ENCODE measurements at regions not wholly inside any gene's neighbourhood (a gene's known extent, or its start where the extent isn't known, plus 50 kb on each side); places are given as distances from the start of the nearest gene placed in this dataset.
"Not testable (repeated sequence)": the region's sequence is repeated elsewhere in the genome, so short reads cannot be mapped to it uniquely, and the experiment has no call there.

DNA sequence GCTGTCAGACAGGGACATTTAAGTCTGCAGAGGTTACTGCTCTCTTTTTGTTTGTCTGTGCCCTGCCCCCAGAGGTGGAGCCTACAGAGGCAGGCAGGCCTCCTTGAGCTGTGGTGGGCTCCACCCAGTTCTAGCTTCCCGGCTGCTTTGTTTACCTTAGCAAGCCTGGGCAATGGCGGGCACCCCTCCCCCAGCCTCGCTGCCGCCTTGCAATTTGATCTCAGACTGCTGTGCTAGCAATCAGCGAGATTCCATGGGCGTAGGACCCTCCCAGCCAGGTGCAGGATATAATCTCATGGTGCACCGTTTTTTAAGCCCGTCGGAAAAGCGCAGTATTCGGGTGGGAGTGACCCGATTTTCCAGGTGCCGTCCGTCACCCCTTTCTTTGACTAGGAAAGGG lies 235.6 kb downstream of the BRINP2 start:
- intact Hi-C loops (cut with DNase I); H3K4me3 ChIP-seq (ENCODE audit: low read length in 2 of 2); ATAC-seq (ENCODE audit: low FRiP score); H3K36me3 ChIP-seq (ENCODE audit: control insufficient read depth in 1 of 2, insufficient read depth in 2 of 2, low read length in 1 of 2); H3K9me3 ChIP-seq (ENCODE audit: control insufficient read depth, low read length); DNase-seq; H3K4me1 ChIP-seq (ENCODE audit: control insufficient read depth in 1 of 2, insufficient read depth in 2 of 2, low read length in 2 of 2); H3K27ac ChIP-seq (ENCODE audit: low read depth in 1 of 2, low read length in 2 of 2); H3K27me3 ChIP-seq (ENCODE audit: control insufficient read depth in 1 of 2, insufficient read depth in 2 of 2, low read length in 1 of 2): not testable (repeated sequence)
- WGBS, 2 donors = 77 to 81% methylated on average over 10 to 14 of the region's 14 CpGs

DNA sequence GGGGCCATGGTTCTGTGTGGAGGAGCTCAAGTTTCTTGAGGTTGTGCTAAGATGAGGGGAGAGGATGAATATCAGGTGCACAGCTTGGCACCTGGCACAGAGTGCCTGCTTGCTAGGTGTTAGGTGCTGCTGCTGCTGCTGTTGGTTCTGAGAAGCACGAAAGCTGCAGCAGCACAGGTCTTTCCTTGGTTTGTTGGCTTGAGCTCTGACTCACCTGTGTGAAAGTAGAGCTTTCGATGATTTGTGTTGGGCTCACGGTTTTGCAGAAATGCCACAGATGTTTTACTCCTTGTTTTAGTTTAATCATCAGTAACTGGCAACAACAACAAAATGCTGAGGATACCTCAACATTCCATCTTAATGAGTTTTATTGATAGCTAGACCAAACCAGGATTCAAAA lies 221.6 kb downstream of the BRINP2 start:
- Histone ChIP-seq H3K27ac (ENCODE audit: low read depth in 1 of 2, low read length in 2 of 2) (no peak overlapping the region), H3K4me1 (ENCODE audit: control insufficient read depth in 1 of 2, insufficient read depth in 2 of 2, low read length in 2 of 2) (no peaks in the 10 kb centered on the region), H3K9me3 (ENCODE audit: control insufficient read depth, low read length) (no peaks in the 10 kb centered on the region), H3K27me3 (ENCODE audit: control insufficient read depth in 1 of 2, insufficient read depth in 2 of 2, low read length in 1 of 2) (no peaks in the 10 kb centered on the region), H3K36me3 (ENCODE audit: control insufficient read depth in 1 of 2, insufficient read depth in 2 of 2, low read length in 1 of 2) (no peaks in the 10 kb centered on the region), H3K4me3 (ENCODE audit: low read length in 2 of 2) (no peak overlapping the region)
- 88% methylated on average over 3 of the region's 3 CpGs for WGBS, 2 donors
- ATAC-seq (ENCODE audit: low FRiP score) (no peak), DNase-seq (no peak)
- intact Hi-C loops (cut with DNase I) = no loop called here

DNA sequence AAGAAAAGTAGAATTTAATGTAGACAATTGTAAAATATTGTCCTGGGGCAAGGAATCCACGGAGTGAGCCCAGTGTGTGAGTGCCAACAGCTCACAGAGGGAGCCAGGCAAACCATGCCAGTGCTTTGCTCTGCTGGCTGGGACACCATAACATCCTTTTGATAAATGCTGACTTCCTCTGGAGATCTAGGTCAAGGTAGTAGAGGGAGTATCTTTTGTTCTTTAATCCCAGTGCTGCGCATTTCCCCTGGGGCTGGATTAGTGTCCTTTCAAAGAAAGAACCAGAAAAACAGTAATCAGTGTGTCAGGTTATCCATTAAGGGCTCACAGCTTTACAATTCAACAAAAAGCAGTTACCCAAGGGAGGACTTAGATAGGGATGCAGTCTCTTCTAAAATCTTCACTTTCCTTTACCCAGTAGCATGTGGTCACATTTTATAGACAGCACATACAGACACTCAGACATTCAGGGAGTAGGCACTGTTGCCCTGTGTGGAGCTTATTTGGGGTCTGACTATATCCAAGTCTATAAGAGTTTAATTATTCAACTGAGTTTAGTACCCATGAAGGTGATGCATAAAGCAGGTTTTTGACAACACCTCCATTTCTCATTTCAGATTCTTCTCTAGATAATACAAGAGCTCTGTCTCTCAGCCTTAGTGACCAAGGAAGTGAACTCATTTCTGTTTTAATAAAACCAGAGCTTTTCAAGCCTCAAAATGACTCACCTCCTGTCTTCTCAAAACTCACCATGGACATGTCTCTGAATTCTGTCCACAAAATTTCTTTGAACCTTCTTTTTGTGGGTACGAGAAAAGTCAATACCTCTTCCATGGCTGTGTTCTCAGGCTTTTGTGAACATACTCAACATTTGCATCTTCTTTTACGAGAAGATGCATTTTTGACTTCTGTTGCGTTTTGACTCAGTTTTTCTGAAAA lies 215.3 kb downstream of the BRINP2 start:
- Histone ChIP-seq H3K4me3 (ENCODE audit: low read length in 2 of 2) (no peak overlapping the region), H3K27ac (ENCODE audit: low read depth in 1 of 2, low read length in 2 of 2) (no peak overlapping the region), H3K27me3 (ENCODE audit: control insufficient read depth in 1 of 2, insufficient read depth in 2 of 2, low read length in 1 of 2) (no peaks in the 10 kb centered on the region), H3K36me3 (ENCODE audit: control insufficient read depth in 1 of 2, insufficient read depth in 2 of 2, low read length in 1 of 2) (no peaks in the 10 kb centered on the region), H3K9me3 (ENCODE audit: control insufficient read depth, low read length) (peaks cover 1% of the 10 kb centered on the region), H3K4me1 (ENCODE audit: control insufficient read depth in 1 of 2, insufficient read depth in 2 of 2, low read length in 2 of 2) (no peaks in the 10 kb centered on the region)
- intact Hi-C loops (cut with DNase I) = no loop called here
- DNase-seq (no peak), ATAC-seq (ENCODE audit: low FRiP score) (no peak)
- WGBS, 2 donors = 67% methylated on average over 5 of the region's 5 CpGs

DNA sequence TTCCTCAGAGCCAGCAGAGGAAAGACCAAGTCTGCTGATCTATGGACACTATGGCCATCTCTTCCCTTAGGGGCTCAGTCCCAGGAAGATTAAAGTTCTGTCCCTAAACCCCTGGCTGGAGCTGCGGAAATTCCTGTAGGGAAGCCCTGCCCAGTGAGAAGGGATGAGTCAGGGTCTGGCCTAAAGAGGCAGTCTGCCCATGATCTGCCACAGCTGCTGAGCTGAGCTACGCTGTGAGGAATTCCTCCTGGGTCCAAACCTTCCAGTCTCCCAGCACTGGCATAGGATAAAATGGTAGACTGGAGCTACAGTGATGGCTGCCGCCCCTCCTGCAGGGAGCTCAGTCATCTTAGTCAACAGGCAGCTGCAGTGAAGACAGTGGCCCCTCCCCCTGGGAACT lies 213.7 kb downstream of the BRINP2 start:
- Histone ChIP-seq H3K36me3 (ENCODE audit: control insufficient read depth in 1 of 2, insufficient read depth in 2 of 2, low read length in 1 of 2) (no peaks in the 10 kb centered on the region), H3K9me3 (ENCODE audit: control insufficient read depth, low read length) (peaks cover 1% of the 10 kb centered on the region), H3K27me3 (ENCODE audit: control insufficient read depth in 1 of 2, insufficient read depth in 2 of 2, low read length in 1 of 2) (no peaks in the 10 kb centered on the region), H3K27ac (ENCODE audit: low read depth in 1 of 2, low read length in 2 of 2) (no peak overlapping the region), H3K4me3 (ENCODE audit: low read length in 2 of 2) (no peak overlapping the region), H3K4me1 (ENCODE audit: control insufficient read depth in 1 of 2, insufficient read depth in 2 of 2, low read length in 2 of 2) (no peaks in the 10 kb centered on the region)
- intact Hi-C loops (cut with DNase I) = no loop called here
- ATAC-seq (ENCODE audit: low FRiP score) = no peak
- no peak for DNase-seq
- 71 to 80% methylated on average over 3 of the region's 3 CpGs for WGBS, 2 donors

DNA sequence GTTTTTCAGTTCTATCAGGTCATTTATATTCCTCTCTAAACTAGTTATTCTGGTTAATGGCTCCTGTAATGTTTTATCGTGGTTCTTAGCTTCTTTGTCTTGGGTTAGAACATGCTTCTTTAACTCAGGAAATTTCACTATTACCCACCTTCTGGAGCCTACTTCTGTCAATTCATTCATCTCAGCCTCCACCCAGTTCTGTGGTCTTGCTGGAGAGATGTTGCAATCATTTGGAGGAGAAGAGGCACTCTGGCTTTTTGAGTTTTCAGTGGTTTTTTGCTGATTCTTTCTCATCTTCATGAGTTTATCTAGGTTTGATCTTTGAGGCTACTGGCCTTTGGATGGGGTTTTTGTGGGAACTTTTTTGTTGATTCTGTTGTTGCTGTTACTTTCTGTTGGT lies 213.0 kb downstream of the BRINP2 start:
- intact Hi-C loops (cut with DNase I) = no loop called here
- ATAC-seq (ENCODE audit: low FRiP score) (no peak), DNase-seq (no peak)
- H3K27ac ChIP-seq (ENCODE audit: low read depth in 1 of 2, low read length in 2 of 2) = no peak overlapping the region
- H3K4me1 ChIP-seq (ENCODE audit: control insufficient read depth in 1 of 2, insufficient read depth in 2 of 2, low read length in 2 of 2) = no peaks in the 10 kb centered on the region
- H3K4me3 ChIP-seq (ENCODE audit: low read length in 2 of 2) = no peak overlapping the region
- peaks cover 1% of the 10 kb centered on the region for H3K9me3 ChIP-seq (ENCODE audit: control insufficient read depth, low read length)
- 87 to 91% methylated on average over 1 of the region's 1 CpG for WGBS, 2 donors
- H3K36me3 ChIP-seq (ENCODE audit: control insufficient read depth in 1 of 2, insufficient read depth in 2 of 2, low read length in 1 of 2) = no peaks in the 10 kb centered on the region
- H3K27me3 ChIP-seq (ENCODE audit: control insufficient read depth in 1 of 2, insufficient read depth in 2 of 2, low read length in 1 of 2) = no peaks in the 10 kb centered on the region

DNA sequence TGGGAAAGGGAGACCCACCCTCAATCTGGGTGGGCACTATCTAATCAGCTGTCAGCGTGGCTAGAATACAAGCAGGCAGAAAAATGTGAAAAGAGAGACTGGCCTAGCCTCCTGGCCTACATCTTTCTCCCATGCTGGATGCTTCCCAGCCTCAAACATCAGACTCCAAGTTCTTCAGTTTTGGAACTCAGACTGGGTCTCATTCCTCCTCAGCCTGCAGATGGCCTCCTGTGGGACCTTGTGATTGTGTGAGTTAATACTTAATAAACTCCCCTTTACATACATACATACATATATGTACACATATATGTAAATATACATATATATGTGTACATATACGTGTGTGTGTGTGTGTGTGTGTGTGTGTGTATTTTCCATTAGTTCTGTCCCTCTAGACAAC lies 207.1 kb downstream of the BRINP2 start:
- no peak overlapping the region for H3K4me3 ChIP-seq (ENCODE audit: low read length in 2 of 2)
- no peak for ATAC-seq (ENCODE audit: low FRiP score)

DNA sequence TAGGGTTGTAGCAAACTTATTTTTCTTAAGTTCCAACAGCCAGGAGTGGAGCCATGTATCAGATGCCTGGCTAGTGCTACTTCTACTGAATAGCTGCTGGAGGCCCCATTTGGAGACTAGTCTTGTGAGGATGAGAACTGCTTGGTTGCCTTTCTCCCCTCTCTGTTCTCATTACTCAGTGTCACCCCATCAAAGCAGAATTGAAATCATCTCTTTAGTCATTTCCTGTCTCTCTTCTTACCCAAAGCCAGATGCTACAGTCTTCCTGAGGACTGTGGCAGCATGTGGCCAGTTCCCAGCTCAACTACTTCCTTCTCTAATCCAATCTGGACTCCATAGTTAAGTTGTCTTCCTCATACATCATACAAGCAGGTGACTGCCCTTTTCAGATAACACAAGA lies 197.5 kb downstream of the BRINP2 start:
- intact Hi-C loops (cut with DNase I) = no loop called here
- ATAC-seq (ENCODE audit: low FRiP score) = no peak
- H3K36me3 ChIP-seq (ENCODE audit: control insufficient read depth in 1 of 2, insufficient read depth in 2 of 2, low read length in 1 of 2) = no peaks in the 10 kb centered on the region
- H3K27me3 ChIP-seq (ENCODE audit: control insufficient read depth in 1 of 2, insufficient read depth in 2 of 2, low read length in 1 of 2) = no peaks in the 10 kb centered on the region
- no peaks in the 10 kb centered on the region for H3K9me3 ChIP-seq (ENCODE audit: control insufficient read depth, low read length)
- no peak overlapping the region for H3K4me3 ChIP-seq (ENCODE audit: low read length in 2 of 2)
- H3K4me1 ChIP-seq (ENCODE audit: control insufficient read depth in 1 of 2, insufficient read depth in 2 of 2, low read length in 2 of 2) = peaks cover 0 to 1% of the 10 kb centered on the region in 2 donors
- DNase-seq = no peak
- H3K27ac ChIP-seq (ENCODE audit: low read depth in 1 of 2, low read length in 2 of 2) = no peak overlapping the region

More for the DNA sequence above, 207.1 kb downstream of the BRINP2 start:
- no peaks in the 10 kb centered on the region for H3K27me3 ChIP-seq (ENCODE audit: control insufficient read depth in 1 of 2, insufficient read depth in 2 of 2, low read length in 1 of 2)
- DNase-seq = no peak
- no peaks in the 10 kb centered on the region for H3K4me1 ChIP-seq (ENCODE audit: control insufficient read depth in 1 of 2, insufficient read depth in 2 of 2, low read length in 2 of 2)
- no peaks in the 10 kb centered on the region for H3K36me3 ChIP-seq (ENCODE audit: control insufficient read depth in 1 of 2, insufficient read depth in 2 of 2, low read length in 1 of 2)
- intact Hi-C loops (cut with DNase I) = no loop called here
- no peak overlapping the region for H3K27ac ChIP-seq (ENCODE audit: low read depth in 1 of 2, low read length in 2 of 2)
- 56 to 64% methylated on average over 2 of the region's 2 CpGs for WGBS, 2 donors
- no peaks in the 10 kb centered on the region for H3K9me3 ChIP-seq (ENCODE audit: control insufficient read depth, low read length)

DNA sequence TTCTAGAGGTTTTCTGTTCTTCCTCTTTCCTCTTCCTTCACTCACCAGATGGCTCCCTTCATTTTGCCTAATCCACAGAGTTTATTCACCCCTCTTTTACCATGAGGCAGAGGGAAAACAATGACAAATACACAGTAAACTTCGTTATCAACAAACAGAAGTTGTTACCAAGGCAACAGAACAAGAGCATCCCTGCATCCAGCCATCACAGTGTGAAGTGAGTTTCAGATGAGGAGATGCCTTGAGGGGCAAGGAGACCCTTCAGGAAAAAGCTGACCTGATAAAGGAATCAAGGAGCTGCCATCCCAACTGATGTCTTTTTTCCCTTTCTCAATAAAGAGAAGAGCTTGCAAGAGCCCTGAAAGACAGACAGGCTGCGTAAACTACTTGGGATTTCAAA lies 195.3 kb downstream of the BRINP2 start:
- Histone ChIP-seq H3K36me3 (ENCODE audit: control insufficient read depth in 1 of 2, insufficient read depth in 2 of 2, low read length in 1 of 2) (no peaks in the 10 kb centered on the region), H3K27me3 (ENCODE audit: control insufficient read depth in 1 of 2, insufficient read depth in 2 of 2, low read length in 1 of 2) (no peaks in the 10 kb centered on the region), H3K4me3 (ENCODE audit: low read length in 2 of 2) (no peak overlapping the region), H3K9me3 (ENCODE audit: control insufficient read depth, low read length) (no peaks in the 10 kb centered on the region), H3K4me1 (ENCODE audit: control insufficient read depth in 1 of 2, insufficient read depth in 2 of 2, low read length in 2 of 2) (peaks cover 0 to 1% of the 10 kb centered on the region in 2 donors), H3K27ac (ENCODE audit: low read depth in 1 of 2, low read length in 2 of 2) (no peak overlapping the region)
- 52 to 70% methylated on average over 2 of the region's 2 CpGs for WGBS, 2 donors
- DNase-seq (no peak), ATAC-seq (ENCODE audit: low FRiP score) (no peak)
- intact Hi-C loops (cut with DNase I) = no loop called here

DNA sequence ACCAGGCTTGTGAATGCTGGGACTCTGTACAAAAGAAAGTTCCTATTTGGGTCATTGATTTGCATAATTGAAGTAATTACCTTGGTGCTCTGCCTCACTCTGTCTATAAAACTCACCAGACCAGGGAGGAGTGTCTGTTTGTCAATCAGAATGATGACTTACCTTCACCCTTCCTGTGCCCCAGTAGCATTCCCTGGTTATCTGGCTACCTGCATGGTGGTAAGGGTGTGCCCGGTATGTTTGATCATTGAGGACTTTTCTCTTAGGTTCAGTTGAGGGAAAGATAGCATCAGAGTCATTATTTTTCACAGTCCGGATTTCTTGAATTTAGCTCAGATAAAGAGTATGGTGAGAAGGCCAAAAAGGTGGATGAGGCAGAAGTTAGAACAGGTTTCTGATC lies 190.0 kb downstream of the BRINP2 start:
- H3K36me3 ChIP-seq (ENCODE audit: control insufficient read depth in 1 of 2, insufficient read depth in 2 of 2, low read length in 1 of 2) = no peaks in the 10 kb centered on the region

More for the DNA sequence above, 190.0 kb downstream of the BRINP2 start:
- no peaks in the 10 kb centered on the region for H3K4me1 ChIP-seq (ENCODE audit: control insufficient read depth in 1 of 2, insufficient read depth in 2 of 2, low read length in 2 of 2)
- H3K27me3 ChIP-seq (ENCODE audit: control insufficient read depth in 1 of 2, insufficient read depth in 2 of 2, low read length in 1 of 2) = no peaks in the 10 kb centered on the region
- 89 to 90% methylated on average over 2 of the region's 2 CpGs for WGBS, 2 donors
- no peaks in the 10 kb centered on the region for H3K9me3 ChIP-seq (ENCODE audit: control insufficient read depth, low read length)
- ATAC-seq (ENCODE audit: low FRiP score) (no peak), DNase-seq (no peak)
- intact Hi-C loops (cut with DNase I) = no loop called here
- H3K27ac ChIP-seq (ENCODE audit: low read depth in 1 of 2, low read length in 2 of 2) = no peak overlapping the region
- H3K4me3 ChIP-seq (ENCODE audit: low read length in 2 of 2) = no peak overlapping the region
